ENCODE measurements at regions not wholly inside any gene's neighbourhood (a gene's known extent, or its start where the extent isn't known, plus 50 kb on each side); places are given as distances from the start of the nearest gene placed in this dataset.
"Not testable (repeated sequence)": the region's sequence is repeated elsewhere in the genome, so short reads cannot be mapped to it uniquely, and the experiment has no call there.

DNA sequence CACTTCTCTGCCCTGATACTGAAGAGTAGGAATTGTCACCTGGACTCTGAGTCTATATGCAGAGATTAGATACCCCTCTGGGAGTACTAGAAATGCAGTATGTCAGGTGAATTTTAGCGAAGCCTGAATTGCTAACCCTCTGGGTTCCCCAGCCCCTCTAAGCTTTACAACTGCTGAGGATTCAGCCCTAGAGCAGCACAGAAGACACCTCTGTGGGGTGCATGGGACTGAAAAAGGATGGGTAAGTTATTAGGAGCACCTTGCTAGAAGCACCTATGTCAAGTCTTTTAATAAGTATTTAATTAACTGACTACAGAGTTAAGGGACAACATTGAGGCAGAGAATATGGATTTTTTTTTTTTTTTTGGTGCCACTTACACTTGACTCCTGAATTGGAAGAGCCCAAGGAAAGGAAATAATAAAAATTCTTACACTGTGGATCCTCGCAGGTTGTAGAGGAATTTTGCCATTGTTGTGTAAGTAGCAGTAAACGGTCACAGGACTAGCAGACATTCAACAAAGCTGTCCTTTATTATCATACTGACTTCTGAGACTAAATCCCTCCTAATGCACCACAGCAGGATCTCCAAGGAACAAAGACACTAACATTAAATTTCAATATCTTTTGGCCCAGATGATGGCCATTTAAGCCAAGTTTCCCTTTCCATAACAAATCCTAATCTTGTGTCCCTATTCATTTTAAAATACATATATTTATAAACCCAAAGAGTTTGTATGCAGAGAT, 253.2 kb downstream of the ANKRD50 start:
- CTCF ChIA-PET = interaction anchor here (0.8 kb wide), 1 partner anchor 125 kb away, joined by 4 read pairs; no protein-coding TSS in a partner anchor
- H3K4me3 Mint-ChIP-seq = peak overlapping the region; percentile 35
- TF ChIP-seq, protein P1, sequence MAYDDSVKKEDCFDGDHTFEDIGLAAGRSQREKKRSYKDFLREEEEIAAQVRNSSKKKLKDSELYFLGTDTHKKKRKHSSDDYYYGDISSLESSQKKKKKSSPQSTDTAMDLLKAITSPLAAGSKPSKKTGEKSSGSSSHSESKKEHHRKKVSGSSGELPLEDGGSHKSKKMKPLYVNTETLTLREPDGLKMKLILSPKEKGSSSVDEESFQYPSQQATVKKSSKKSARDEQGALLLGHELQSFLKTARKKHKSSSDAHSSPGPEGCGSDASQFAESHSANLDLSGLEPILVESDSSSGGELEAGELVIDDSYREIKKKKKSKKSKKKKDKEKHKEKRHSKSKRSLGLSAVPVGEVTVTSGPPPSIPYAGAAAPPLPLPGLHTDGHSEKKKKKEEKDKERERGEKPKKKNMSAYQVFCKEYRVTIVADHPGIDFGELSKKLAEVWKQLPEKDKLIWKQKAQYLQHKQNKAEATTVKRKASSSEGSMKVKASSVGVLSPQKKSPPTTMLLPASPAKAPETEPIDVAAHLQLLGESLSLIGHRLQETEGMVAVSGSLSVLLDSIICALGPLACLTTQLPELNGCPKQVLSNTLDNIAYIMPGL (CRISPR knock-in tag; IDR thresholded peaks at IDR 0.05) = no peak
- TF ChIP-seq GTF2I (CRISPR knock-in tag; conservative IDR thresholded peaks at IDR 0.05) = no peak
- TF ChIP-seq ZNF317 (CRISPR knock-in tag; IDR thresholded peaks at IDR 0.05; ENCODE audit: borderline replicate concordance, low read depth) = peak; percentile 74
- no peak for TF ChIP-seq TEAD4 (CRISPR knock-in tag; IDR thresholded peaks at IDR 0.05)
- peak overlapping the region; percentile 85 for H3K27ac Mint-ChIP-seq
- ATAC-seq = peak; percentile 85
- H3K36me3 Mint-ChIP-seq = peaks cover 35% of the 10 kb centered on the region
- peaks cover 34% of the 10 kb centered on the region for H3K9me3 Mint-ChIP-seq
- DNase-seq (ENCODE audit: low spot score) = no peak
- peaks cover 3% of the 10 kb centered on the region; the same call in 1 of the 2 replicates for H3K27me3 Mint-ChIP-seq (ENCODE audit: low read depth)
- POLR2A ChIA-PET = no interaction called here
- peaks cover 32% of the 10 kb centered on the region for H3K4me1 Mint-ChIP-seq

DNA sequence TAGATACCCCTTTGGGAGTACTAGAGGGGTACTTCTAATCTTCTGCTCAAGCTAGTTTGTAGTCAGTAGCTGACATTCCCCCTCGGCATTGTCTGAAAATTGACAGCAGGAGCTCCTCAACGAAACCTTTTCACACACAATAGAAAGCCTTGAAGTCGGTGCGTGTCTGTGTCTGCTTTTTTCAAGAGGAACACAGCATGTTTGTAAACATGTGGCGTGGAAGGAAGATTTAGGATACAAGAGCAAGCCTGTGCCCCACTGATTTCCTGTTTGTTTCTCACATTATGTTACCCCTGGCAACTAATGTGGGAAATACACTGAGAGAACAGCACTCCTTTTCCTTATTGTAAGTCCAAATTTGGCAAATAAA, 252.6 kb downstream of the ANKRD50 start:
- ChIA-PET CTCF (interaction anchor here (0.8 kb wide), 1 partner anchor 126 kb away, joined by 4 read pairs; no protein-coding TSS in a partner anchor), POLR2A (no interaction called here)
- H3K4me1 Mint-ChIP-seq = peaks cover 32% of the 10 kb centered on the region
- DNase-seq (ENCODE audit: low spot score) (no peak), ATAC-seq (peak; percentile 69)
- H3K9me3 Mint-ChIP-seq = peaks cover 39% of the 10 kb centered on the region
- H3K36me3 Mint-ChIP-seq = peaks cover 40% of the 10 kb centered on the region
- peaks cover 3% of the 10 kb centered on the region; the same call in 1 of the 2 replicates for H3K27me3 Mint-ChIP-seq (ENCODE audit: low read depth)
- peak overlapping the region; percentile 85 for H3K27ac Mint-ChIP-seq
- TF ChIP-seq, protein P1 (CRISPR knock-in tag; IDR thresholded peaks at IDR 0.05) = no peak
- TF ChIP-seq ZNF219 (CRISPR knock-in tag; IDR thresholded peaks at IDR 0.05; ENCODE audit: borderline replicate concordance) (no peak), NR1H2 (CRISPR knock-in tag; IDR thresholded peaks at IDR 0.05) (no peak), FOXK1 (CRISPR knock-in tag; IDR thresholded peaks at IDR 0.05) (no peak; the same call in 1 of the 2 replicates), JUN (CRISPR knock-in tag; IDR thresholded peaks at IDR 0.05) (no peak), GTF2I (CRISPR knock-in tag; conservative IDR thresholded peaks at IDR 0.05) (no peak), ZNF416 (CRISPR knock-in tag; IDR thresholded peaks at IDR 0.05) (no peak)
- no peak overlapping the region for H3K4me3 Mint-ChIP-seq

DNA sequence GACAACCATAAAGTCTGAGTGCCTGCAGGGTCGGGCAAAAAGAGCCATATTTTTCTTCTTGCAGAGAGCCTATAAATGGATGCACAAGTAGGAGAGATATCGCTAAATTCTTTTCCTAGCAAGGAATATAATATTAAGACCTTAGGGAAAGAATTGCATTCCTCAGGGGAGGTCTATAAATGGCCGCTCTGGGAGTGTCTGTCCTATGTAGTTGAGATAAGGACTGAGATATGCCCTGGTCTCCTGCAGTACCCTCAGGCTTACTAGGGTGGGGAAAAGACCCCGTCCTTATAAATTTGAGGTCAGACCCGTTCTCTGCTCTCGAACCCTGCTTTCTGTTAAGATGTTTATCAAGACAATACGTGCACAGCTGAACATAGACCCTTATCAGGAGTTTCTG, 250.9 kb downstream of the ANKRD50 start:
- H3K27me3 Mint-ChIP-seq (ENCODE audit: low read depth); CTCF ChIA-PET; H3K27ac Mint-ChIP-seq; H3K4me3 Mint-ChIP-seq; ATAC-seq; POLR2A ChIA-PET: not testable (repeated sequence)
- Mint-ChIP-seq H3K4me1 (peaks cover 39% of the 10 kb centered on the region), H3K36me3 (peaks cover 40% of the 10 kb centered on the region), H3K9me3 (peaks cover 39% of the 10 kb centered on the region)
- peak; percentile 17 for DNase-seq (ENCODE audit: low spot score)

DNA sequence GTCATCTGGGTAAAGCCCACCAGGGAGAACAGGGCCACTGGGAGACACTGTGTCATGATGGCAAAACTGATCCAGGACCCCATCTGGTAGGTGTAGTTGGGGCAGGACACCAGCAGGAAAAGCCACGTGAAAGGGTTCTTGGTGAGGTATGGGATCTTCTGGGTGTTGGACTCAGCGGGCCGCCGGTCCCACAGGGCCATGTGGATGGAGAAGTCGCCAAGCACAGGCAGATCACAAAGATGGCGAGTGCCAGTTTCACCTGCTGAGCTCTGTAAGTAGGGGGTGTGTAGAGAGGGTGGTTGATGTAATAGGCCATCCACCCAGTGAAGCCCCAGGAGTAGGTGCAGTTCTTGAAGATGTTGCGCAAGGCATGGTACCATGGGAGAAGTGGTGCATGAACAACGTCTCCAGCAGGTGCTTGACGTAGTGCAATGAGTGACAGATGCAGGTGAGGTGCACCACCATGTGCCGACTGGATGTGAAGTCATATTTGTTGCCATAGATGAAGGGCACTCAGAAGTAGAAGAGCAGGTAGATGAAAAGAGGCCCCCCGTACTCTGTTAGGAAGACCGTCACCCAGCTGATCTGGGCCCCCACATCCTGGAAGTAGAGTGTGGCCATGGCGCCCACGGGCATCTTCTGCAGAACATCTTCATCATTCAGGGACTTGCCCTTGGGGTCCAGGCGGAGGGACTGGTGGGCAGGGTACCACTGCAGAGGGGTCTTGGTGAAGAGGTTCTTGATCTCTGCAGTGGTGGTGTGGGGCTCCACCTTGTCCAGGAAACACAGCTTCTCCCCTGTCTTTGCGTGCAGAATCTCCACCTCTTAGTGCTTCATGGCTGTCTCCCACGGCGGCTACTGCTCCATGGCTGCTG, 249.3 kb downstream of the ANKRD50 start:
- ChIA-PET CTCF (no interaction called here), POLR2A (no interaction called here)
- peaks cover 3% of the 10 kb centered on the region; the same call in 1 of the 2 replicates for H3K27me3 Mint-ChIP-seq (ENCODE audit: low read depth)
- H3K4me1 Mint-ChIP-seq = peaks cover 34% of the 10 kb centered on the region
- H3K9me3 Mint-ChIP-seq = peaks cover 39% of the 10 kb centered on the region
- no peak overlapping the region for H3K4me3 Mint-ChIP-seq
- H3K36me3 Mint-ChIP-seq = peaks cover 40% of the 10 kb centered on the region
- no peak overlapping the region for H3K27ac Mint-ChIP-seq
- no peak for DNase-seq (ENCODE audit: low spot score)
- no peak for ATAC-seq
- TF ChIP-seq, protein P2, sequence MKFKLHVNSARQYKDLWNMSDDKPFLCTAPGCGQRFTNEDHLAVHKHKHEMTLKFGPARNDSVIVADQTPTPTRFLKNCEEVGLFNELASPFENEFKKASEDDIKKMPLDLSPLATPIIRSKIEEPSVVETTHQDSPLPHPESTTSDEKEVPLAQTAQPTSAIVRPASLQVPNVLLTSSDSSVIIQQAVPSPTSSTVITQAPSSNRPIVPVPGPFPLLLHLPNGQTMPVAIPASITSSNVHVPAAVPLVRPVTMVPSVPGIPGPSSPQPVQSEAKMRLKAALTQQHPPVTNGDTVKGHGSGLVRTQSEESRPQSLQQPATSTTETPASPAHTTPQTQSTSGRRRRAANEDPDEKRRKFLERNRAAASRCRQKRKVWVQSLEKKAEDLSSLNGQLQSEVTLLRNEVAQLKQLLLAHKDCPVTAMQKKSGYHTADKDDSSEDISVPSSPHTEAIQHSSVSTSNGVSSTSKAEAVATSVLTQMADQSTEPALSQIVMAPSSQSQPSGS (CRISPR knock-in tag; IDR thresholded peaks at IDR 0.05; ENCODE audit: borderline replicate concordance, low read depth) = no peak
- TF ChIP-seq NFYB (CRISPR knock-in tag; conservative IDR thresholded peaks at IDR 0.05; ENCODE audit: low read depth) = no peak
- TF ChIP-seq, protein P3, sequence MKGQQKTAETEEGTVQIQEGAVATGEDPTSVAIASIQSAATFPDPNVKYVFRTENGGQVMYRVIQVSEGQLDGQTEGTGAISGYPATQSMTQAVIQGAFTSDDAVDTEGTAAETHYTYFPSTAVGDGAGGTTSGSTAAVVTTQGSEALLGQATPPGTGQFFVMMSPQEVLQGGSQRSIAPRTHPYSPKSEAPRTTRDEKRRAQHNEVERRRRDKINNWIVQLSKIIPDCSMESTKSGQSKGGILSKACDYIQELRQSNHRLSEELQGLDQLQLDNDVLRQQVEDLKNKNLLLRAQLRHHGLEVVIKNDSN (CRISPR knock-in tag; IDR thresholded peaks at IDR 0.05) = no peak
- TF ChIP-seq ATF1 (CRISPR knock-in tag; IDR thresholded peaks at IDR 0.05) = no peak
- no peak for TF ChIP-seq HMGA2 (CRISPR knock-in tag; IDR thresholded peaks at IDR 0.05)
- TF ChIP-seq ZNF396 (CRISPR knock-in tag; IDR thresholded peaks at IDR 0.05; ENCODE audit: borderline replicate concordance) = no peak
- TF ChIP-seq FOXP1 (CRISPR knock-in tag; IDR thresholded peaks at IDR 0.05; ENCODE audit: borderline replicate concordance) = no peak
- TF ChIP-seq, protein P4, sequence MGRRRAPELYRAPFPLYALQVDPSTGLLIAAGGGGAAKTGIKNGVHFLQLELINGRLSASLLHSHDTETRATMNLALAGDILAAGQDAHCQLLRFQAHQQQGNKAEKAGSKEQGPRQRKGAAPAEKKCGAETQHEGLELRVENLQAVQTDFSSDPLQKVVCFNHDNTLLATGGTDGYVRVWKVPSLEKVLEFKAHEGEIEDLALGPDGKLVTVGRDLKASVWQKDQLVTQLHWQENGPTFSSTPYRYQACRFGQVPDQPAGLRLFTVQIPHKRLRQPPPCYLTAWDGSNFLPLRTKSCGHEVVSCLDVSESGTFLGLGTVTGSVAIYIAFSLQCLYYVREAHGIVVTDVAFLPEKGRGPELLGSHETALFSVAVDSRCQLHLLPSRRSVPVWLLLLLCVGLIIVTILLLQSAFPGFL (CRISPR knock-in tag; IDR thresholded peaks at IDR 0.05; ENCODE audit: borderline replicate concordance) = no peak
- TF ChIP-seq, protein P5, sequence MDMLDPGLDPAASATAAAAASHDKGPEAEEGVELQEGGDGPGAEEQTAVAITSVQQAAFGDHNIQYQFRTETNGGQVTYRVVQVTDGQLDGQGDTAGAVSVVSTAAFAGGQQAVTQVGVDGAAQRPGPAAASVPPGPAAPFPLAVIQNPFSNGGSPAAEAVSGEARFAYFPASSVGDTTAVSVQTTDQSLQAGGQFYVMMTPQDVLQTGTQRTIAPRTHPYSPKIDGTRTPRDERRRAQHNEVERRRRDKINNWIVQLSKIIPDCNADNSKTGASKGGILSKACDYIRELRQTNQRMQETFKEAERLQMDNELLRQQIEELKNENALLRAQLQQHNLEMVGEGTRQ (CRISPR knock-in tag; IDR thresholded peaks at IDR 0.05) = no peak
- no peak for TF ChIP-seq SMAD4 (CRISPR knock-in tag; IDR thresholded peaks at IDR 0.05)

Data from WTC11 (cell line).